ENCODE measurements at regions not wholly inside any gene's neighbourhood (a gene's known extent, or its start where the extent isn't known, plus 50 kb on each side); places are given as distances from the start of the nearest gene placed in this dataset.

GRCh38 chr6:66561479-66561878 is 854.5 kb upstream of the EYS start:
- TF ChIP-seq CTCF (IDR thresholded peaks at IDR 0.05), result no peak
- TF ChIP-seq POLR2A (IDR thresholded peaks at IDR 0.05; ENCODE audit: low read length), result no peak
- no peak for TF ChIP-seq JUN (IDR thresholded peaks at IDR 0.05)
- no peak for TF ChIP-seq MAX (IDR thresholded peaks at IDR 0.05)
- no peak for TF ChIP-seq SMC3 (IDR thresholded peaks at IDR 0.05)
- no peak for TF ChIP-seq EP300 (IDR thresholded peaks at IDR 0.05)
- TF ChIP-seq HEYL (CRISPR knock-in tag; IDR thresholded peaks at IDR 0.05), result no peak
- TF ChIP-seq MYC (IDR thresholded peaks at IDR 0.05; ENCODE audit: borderline replicate concordance, low read length), result no peak
- TF ChIP-seq CEBPB (IDR thresholded peaks at IDR 0.05), result no peak
- TF ChIP-seq CHD2 (IDR thresholded peaks at IDR 0.05; ENCODE audit: low read length, partially characterized antibody), result no peak
- TF ChIP-seq PHF8 (IDR thresholded peaks at IDR 0.05; ENCODE audit: borderline replicate concordance, low read depth), result no peak
- no peak for TF ChIP-seq ELK1 (IDR thresholded peaks at IDR 0.05; ENCODE audit: low read depth, low read length)

All from A549 (cell line).